ENCODE measurements at regions not wholly inside any gene's neighbourhood (a gene's known extent, or its start where the extent isn't known, plus 50 kb on each side); places are given as distances from the start of the nearest gene placed in this dataset.

- no peak for DNase-seq (ENCODE audit: low read depth in 2 of 2)
Observed at GRCh38 chr1:61523893-61524605, 200.9 kb downstream of the TM2D1 start.

GRCh38 chr1:61523229-61523628 is 201.7 kb downstream of the TM2D1 start:
- no peak for DNase-seq (ENCODE audit: low read depth in 2 of 2)

- no peak for DNase-seq (ENCODE audit: low read depth in 2 of 2)
Observed at GRCh38 chr1:61520401-61520800, 204.5 kb downstream of the TM2D1 start.

- DNase-seq (ENCODE audit: low read depth in 2 of 2) = no peak
Observed at GRCh38 chr1:61519631-61520030, 205.3 kb downstream of the TM2D1 start.

- DNase-seq (ENCODE audit: low read depth in 2 of 2) = no peak
Observed at GRCh38 chr1:61518670-61519400, 206.1 kb downstream of the TM2D1 start.

- no peak for DNase-seq (ENCODE audit: low read depth in 2 of 2)
Observed at GRCh38 chr1:61517345-61517744, 207.6 kb downstream of the TM2D1 start.

- DNase-seq (ENCODE audit: low read depth in 2 of 2) = no peak
Observed at GRCh38 chr1:61515096-61515495, 209.8 kb downstream of the TM2D1 start.
